ENCODE measurements at regions not wholly inside any gene's neighbourhood (a gene's known extent, or its start where the extent isn't known, plus 50 kb on each side); places are given as distances from the start of the nearest gene placed in this dataset.

DNA sequence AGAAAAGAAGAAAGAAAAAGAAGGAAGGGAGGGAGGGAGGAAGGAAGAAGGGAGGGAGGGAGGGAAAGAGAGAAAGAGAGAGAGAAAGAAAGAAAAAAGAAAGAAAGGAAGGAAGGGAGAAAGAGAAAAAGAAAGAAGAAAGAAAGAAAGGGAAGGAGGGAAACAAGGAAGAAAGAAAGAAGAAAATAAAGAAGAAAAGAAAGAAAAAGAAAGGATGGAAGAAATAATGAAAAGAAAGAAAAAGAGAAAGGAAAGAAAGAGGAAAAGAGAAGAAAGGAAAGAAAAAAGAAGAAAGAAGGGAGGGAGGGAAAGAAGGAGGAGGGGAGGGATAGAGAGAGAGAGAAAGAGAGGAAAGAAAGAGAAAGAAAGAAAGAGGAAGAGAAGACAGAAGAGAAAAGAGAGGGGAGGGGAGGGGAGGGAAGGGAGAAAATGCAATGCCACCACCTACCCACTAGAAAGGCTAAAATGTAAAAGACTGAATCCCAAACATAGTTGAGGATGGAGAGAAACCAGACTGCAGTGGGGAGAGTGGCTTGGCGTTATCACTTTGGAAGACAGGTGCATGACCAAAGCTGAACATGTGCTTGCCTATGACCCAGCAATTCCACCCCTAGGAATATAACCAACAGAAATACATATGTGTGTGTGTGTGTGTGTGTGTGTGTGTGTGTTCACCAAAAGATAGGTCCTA, 66.9 kb upstream of the KLF13 start:
- DNase-seq (no peak), ATAC-seq (no peak)
- Histone ChIP-seq H3K27ac (ENCODE audit: low read depth, low read length) (no peak overlapping the region), H3K4me3 (ENCODE audit: low read length) (no peak overlapping the region), H3K36me3 (ENCODE audit: control insufficient read depth in 2 of 3, insufficient read depth in 3 of 3, low read length in 3 of 3) (no peaks in the 10 kb centered on the region), H3K27me3 (ENCODE audit: control insufficient read depth in 2 of 2, insufficient read depth in 2 of 2, low read length in 2 of 2) (no peaks in the 10 kb centered on the region), H3K4me1 (ENCODE audit: control insufficient read depth in 2 of 2, insufficient read depth in 2 of 2, low read length in 2 of 2) (peaks cover 30 to 52% of the 10 kb centered on the region in 2 donors), H3K9me3 (ENCODE audit: control insufficient read depth in 2 of 3, low read length in 3 of 3) (no peaks in the 10 kb centered on the region)
- Mint-ChIP-seq H3K4me3 (no peak overlapping the region), H3K36me3 (peaks cover 0 to 8% (median 0%) of the 10 kb centered on the region in 5 donors), H3K4me1 (peaks cover 60 to 89% (median 76%) of the 10 kb centered on the region in 7 donors), H3K27me3 (no peaks in the 10 kb centered on the region), H3K9me3 (no peaks in the 10 kb centered on the region), H3K27ac (peak overlapping the region in 8 of 9 donors; percentile 29 to 98 (median 54))
- ChIA-PET CTCF (no interaction called here), POLR2A (interaction anchor here (0.7 kb wide), 1 partner anchor 64 kb away, joined by 3 read pairs; no protein-coding TSS in a partner anchor)
- intact Hi-C loops (cut with micrococcal nuclease), result no loop called here

DNA sequence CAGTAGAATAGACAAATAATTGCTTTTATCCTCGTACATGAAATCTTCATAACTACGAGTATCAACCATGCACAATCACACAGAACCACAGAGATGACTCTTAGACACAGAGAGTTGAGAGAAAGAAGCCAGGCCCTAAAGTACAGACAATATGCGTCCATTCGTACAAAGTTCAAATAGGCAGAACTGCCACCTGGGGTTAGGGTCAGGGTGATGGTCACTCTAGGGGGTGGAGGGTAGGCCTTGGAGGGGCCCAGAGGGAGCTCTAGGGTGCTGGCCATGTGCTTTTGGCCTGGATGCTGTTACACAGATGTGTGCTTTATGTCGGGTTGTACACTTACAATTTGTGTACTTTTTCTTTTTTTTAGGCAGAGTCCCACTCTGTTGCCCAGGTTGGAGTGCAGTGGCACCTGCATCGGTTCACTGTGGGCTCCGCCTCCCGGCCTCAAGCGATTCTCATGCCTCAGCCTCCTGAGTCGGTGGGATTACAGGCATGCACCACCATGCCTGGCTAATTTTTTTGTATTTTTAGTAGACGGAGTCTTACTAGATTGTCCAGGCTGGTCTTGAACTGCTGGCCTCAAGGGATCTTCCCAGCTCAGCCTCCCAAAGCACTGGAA, 65.9 kb upstream of the KLF13 start:
- H3K36me3 ChIP-seq (ENCODE audit: control insufficient read depth in 2 of 3, insufficient read depth in 3 of 3, low read length in 3 of 3), result no peaks in the 10 kb centered on the region
- CTCF ChIA-PET, result interaction anchor here (1.4 to 5.3 kb wide), 2 partner anchors 9 to 46 kb away, joined by 7 to 32 read pairs; no protein-coding TSS in a partner anchor
- Mint-ChIP-seq H3K9me3 (no peaks in the 10 kb centered on the region), H3K4me1 (peaks cover 60 to 90% (median 83%) of the 10 kb centered on the region in 7 donors), H3K27me3 (no peaks in the 10 kb centered on the region), H3K27ac (peak overlapping the region in 7 of 9 donors; percentile 7 to 98 (median 81)), H3K36me3 (peaks cover 0 to 8% (median 0%) of the 10 kb centered on the region in 5 donors), H3K4me3 (peak overlapping the region in 2 of 10 donors; percentile 20 to 25)
- no peak overlapping the region for H3K27ac ChIP-seq (ENCODE audit: low read depth, low read length)
- H3K4me1 ChIP-seq (ENCODE audit: control insufficient read depth in 2 of 2, insufficient read depth in 2 of 2, low read length in 2 of 2), result peaks cover 40 to 63% of the 10 kb centered on the region in 2 donors
- H3K27me3 ChIP-seq (ENCODE audit: control insufficient read depth in 2 of 2, insufficient read depth in 2 of 2, low read length in 2 of 2), result no peaks in the 10 kb centered on the region
- H3K9me3 ChIP-seq (ENCODE audit: control insufficient read depth in 2 of 3, low read length in 3 of 3), result no peaks in the 10 kb centered on the region
- intact Hi-C loops (cut with micrococcal nuclease), result no loop called here
- no peak for DNase-seq
- POLR2A ChIA-PET, result interaction anchor here (0.7 to 8.4 kb wide), 9 partner anchors 37 to 180 kb away, joined by 3 to 141 read pairs (median 3); partner anchors contain the start of gene KLF13
- no peak for ATAC-seq
- H3K4me3 ChIP-seq (ENCODE audit: low read length), result no peak overlapping the region

DNA sequence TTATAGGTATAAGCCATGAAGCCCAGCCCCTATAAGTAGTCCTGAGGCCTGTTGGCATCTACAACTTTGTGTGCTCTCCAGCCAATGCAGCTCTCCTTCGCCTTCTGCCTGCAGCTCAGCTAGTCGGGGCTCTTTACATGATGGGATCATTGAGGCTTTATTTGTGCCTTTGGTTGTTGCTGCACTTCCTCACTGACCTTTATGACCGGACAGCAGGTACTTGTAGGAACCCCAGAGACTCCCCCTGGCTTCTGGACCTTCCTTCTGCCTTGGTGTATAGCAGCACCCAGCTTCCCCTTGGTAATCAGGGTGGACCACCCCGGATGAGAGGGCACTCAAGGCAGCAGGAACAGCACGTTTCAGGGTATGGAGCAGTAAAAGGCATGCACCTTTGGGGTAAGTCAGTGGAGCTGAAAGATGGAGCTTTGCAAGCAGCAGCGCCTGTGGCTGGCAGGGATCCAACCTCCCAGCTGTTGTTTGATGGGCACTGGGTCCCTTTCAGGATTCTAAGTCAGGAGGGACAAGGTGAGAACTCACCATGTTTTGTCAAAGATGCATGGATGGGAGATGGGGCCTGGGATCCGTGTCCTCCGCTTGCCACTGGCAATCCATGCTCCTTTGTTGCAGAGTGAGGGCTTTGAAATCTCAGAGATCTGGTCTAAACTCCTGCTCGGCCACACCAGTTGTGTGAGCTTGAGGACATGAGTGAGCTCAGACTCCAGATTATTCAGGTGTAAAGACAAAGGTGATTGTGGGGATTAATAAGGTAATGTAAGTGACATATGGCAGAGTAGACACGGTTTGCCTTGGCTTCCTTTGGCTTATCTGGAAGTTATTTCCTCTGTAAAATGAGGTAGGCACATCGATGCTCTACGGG, 65.1 kb upstream of the KLF13 start:
- no peak for DNase-seq
- H3K27me3 ChIP-seq (ENCODE audit: control insufficient read depth in 2 of 2, insufficient read depth in 2 of 2, low read length in 2 of 2), result no peaks in the 10 kb centered on the region
- Mint-ChIP-seq H3K36me3 (peaks cover 0 to 6% (median 0%) of the 10 kb centered on the region in 5 donors), H3K4me3 (peak overlapping the region in 6 of 10 donors; percentile 10 to 95 (median 39)), H3K27me3 (no peaks in the 10 kb centered on the region), H3K27ac (peak overlapping the region in 8 of 9 donors; percentile 60 to 100 (median 94)), H3K9me3 (no peaks in the 10 kb centered on the region), H3K4me1 (peaks cover 61 to 92% (median 85%) of the 10 kb centered on the region in 7 donors)
- ChIA-PET POLR2A (interaction anchor here (0.5 to 8.4 kb wide), 14 partner anchors 9 to 179 kb away, joined by 3 to 141 read pairs (median 4); partner anchors contain the start of gene KLF13), CTCF (interaction anchor here (0.7 to 5.3 kb wide), 4 partner anchors 10 to 47 kb away, joined by 3 to 32 read pairs (median 6); no protein-coding TSS in a partner anchor)
- peaks cover 44 to 62% of the 10 kb centered on the region in 2 donors for H3K4me1 ChIP-seq (ENCODE audit: control insufficient read depth in 2 of 2, insufficient read depth in 2 of 2, low read length in 2 of 2)
- no peak overlapping the region for H3K27ac ChIP-seq (ENCODE audit: low read depth, low read length)
- no peak for ATAC-seq
- H3K36me3 ChIP-seq (ENCODE audit: control insufficient read depth in 2 of 3, insufficient read depth in 3 of 3, low read length in 3 of 3), result no peaks in the 10 kb centered on the region
- intact Hi-C loops (cut with micrococcal nuclease), result no loop called here
- H3K9me3 ChIP-seq (ENCODE audit: control insufficient read depth in 2 of 3, low read length in 3 of 3), result no peaks in the 10 kb centered on the region
- H3K4me3 ChIP-seq (ENCODE audit: low read length), result no peak overlapping the region

DNA sequence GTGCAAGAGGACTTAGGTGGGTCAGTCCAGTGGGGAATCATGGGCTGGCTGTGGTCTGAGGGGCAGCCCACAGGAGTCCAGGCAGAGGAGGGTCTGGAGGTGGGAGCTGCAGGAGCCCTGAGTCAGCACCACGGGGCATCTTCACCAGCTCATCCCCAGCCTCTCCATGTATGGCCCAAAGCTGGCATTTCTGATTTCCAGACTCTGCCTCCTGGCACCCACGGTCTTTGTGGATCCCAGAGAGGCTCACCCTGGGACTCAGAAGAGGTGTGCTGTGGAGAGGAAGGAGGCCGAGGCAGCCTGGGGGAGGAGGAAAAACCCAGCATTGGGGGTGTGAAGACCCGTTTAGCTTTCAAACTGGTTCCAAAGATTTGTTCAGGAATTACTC, 64.5 kb upstream of the KLF13 start:
- ChIA-PET POLR2A (interaction anchor here (0.5 to 8.4 kb wide), 10 partner anchors 9 to 149 kb away, joined by 3 to 141 read pairs (median 12); partner anchors contain the start of gene KLF13), CTCF (interaction anchor here (0.7 to 5.3 kb wide), 4 partner anchors 25 to 64 kb away, joined by 3 to 32 read pairs (median 4); partner anchors contain the start of gene KLF13)
- intact Hi-C loops (cut with micrococcal nuclease), result no loop called here

DNA sequence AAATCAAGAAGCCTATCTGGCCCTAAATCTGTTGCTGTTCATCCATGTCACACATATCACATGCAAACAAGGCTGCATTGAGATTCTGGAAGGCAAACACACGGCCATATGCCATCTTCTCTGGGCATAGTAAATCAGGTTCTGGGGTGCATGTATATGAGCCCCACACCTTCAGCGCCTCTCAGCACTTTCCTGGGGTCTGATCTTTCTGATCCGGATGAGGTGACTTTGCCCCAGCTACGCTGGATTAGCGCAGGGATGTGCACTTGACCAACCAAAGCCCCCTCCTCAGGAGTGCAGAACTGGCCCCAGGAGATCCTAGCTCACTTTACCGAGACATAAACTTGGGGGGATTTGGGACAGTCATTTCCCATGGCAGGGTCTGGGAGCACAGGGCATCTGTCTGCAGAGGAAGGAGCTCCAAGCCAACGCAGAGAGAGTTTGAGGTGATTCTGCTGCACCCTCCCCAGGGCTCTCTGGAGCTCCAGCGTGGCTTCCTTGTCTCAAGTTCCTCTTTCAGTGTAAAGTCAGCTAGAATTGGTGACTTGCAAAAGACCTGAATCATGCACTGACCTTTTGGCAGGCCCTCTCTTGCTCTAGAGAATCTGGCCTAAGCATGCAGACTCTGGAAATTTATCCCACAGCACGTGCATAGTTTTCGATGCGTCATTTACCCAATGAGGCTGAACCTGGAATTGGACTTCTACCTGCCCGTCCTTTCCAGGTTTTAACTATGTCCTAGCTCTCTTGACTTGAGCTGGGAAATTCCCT, 63.5 kb upstream of the KLF13 start:
- peaks cover 0 to 4% (median 0%) of the 10 kb centered on the region in 11 donors for H3K9me3 Mint-ChIP-seq
- Histone ChIP-seq H3K27ac (ENCODE audit: low read depth, low read length) (peak overlapping the region; percentile 81), H3K36me3 (ENCODE audit: control insufficient read depth in 2 of 3, insufficient read depth in 3 of 3, low read length in 3 of 3) (no peaks in the 10 kb centered on the region), H3K9me3 (ENCODE audit: control insufficient read depth in 2 of 3, low read length in 3 of 3) (no peaks in the 10 kb centered on the region), H3K27me3 (ENCODE audit: control insufficient read depth in 2 of 2, insufficient read depth in 2 of 2, low read length in 2 of 2) (no peaks in the 10 kb centered on the region), H3K4me3 (ENCODE audit: low read length) (no peak overlapping the region), H3K4me1 (ENCODE audit: control insufficient read depth in 2 of 2, insufficient read depth in 2 of 2, low read length in 2 of 2) (peaks cover 48 to 70% of the 10 kb centered on the region in 2 donors)
- intact Hi-C loops (cut with micrococcal nuclease), result no loop called here
- peak overlapping the region; percentile 94 to 100 (median 96) for H3K27ac Mint-ChIP-seq
- peak overlapping the region in 9 of 10 donors; percentile 64 to 95 (median 79) for H3K4me3 Mint-ChIP-seq
- ATAC-seq (peak; percentile 51), DNase-seq (peak in 2 of 9 donors; percentile 12 to 20)
- no peaks in the 10 kb centered on the region for H3K27me3 Mint-ChIP-seq
- H3K36me3 Mint-ChIP-seq, result peaks cover 0 to 3% (median 0%) of the 10 kb centered on the region in 5 donors
- POLR2A ChIA-PET, result interaction anchor here (0.8 to 8.4 kb wide), 14 partner anchors 10 to 100 kb away, joined by 3 to 141 read pairs (median 13); partner anchors contain the start of gene KLF13
- CTCF ChIA-PET, result interaction anchor here (1.0 to 5.3 kb wide), 10 partner anchors 24 to 225 kb away, joined by 3 to 32 read pairs (median 4); partner anchors contain the start of gene KLF13
- H3K4me1 Mint-ChIP-seq, result peaks cover 68 to 96% (median 89%) of the 10 kb centered on the region in 7 donors

More for the DNA sequence above, 64.5 kb upstream of the KLF13 start:
- Histone ChIP-seq H3K27me3 (ENCODE audit: control insufficient read depth in 2 of 2, insufficient read depth in 2 of 2, low read length in 2 of 2) (no peaks in the 10 kb centered on the region), H3K27ac (ENCODE audit: low read depth, low read length) (no peak overlapping the region), H3K4me1 (ENCODE audit: control insufficient read depth in 2 of 2, insufficient read depth in 2 of 2, low read length in 2 of 2) (peaks cover 46 to 62% of the 10 kb centered on the region in 2 donors), H3K36me3 (ENCODE audit: control insufficient read depth in 2 of 3, insufficient read depth in 3 of 3, low read length in 3 of 3) (no peaks in the 10 kb centered on the region), H3K4me3 (ENCODE audit: low read length) (no peak overlapping the region), H3K9me3 (ENCODE audit: control insufficient read depth in 2 of 3, low read length in 3 of 3) (no peaks in the 10 kb centered on the region)
- DNase-seq, result peak in 1 of 9 donors; percentile 20
- H3K4me1 Mint-ChIP-seq, result peaks cover 64 to 92% (median 86%) of the 10 kb centered on the region in 7 donors
- peaks cover 0 to 6% (median 0%) of the 10 kb centered on the region in 5 donors for H3K36me3 Mint-ChIP-seq
- peak overlapping the region in 7 of 10 donors; percentile 30 to 95 (median 54) for H3K4me3 Mint-ChIP-seq
- H3K27ac Mint-ChIP-seq, result peak overlapping the region in 8 of 9 donors; percentile 60 to 100 (median 95)
- no peak for ATAC-seq
- H3K27me3 Mint-ChIP-seq, result no peaks in the 10 kb centered on the region
- H3K9me3 Mint-ChIP-seq, result no peaks in the 10 kb centered on the region

Measured in naive thymus-derived CD4-positive, alpha-beta T cell (primary cell).